Vagina (tissue), 2 donors: ENCODE measurements at regions not wholly inside any gene's neighbourhood (a gene's known extent, or its start where the extent isn't known, plus 50 kb on each side); places are given as distances from the start of the nearest gene placed in this dataset.

Experiments
- DNase-seq, 2 donors: peaks; one replicate each; pipeline ENCODE4 v3.0.0-alpha.2; 2017; ENCODE audit errors: extremely low spot score in 2 of 2
- H3K27ac ChIP-seq: fragments of 200-600 bp; sonication (generic); one replicate; pipeline ENCODE4 v1.5.1; 2019
- H3K27me3 ChIP-seq: fragments of 200-600 bp; sonication (generic); one replicate; pipeline ENCODE4 v1.5.1; 2019
- H3K36me3 ChIP-seq, 2 donors: fragments of 200-600 bp; sonication (generic); one replicate each; pipeline ENCODE4 v1.5.1; 2017 to 2019
- H3K4me1 ChIP-seq: fragments of 200-600 bp; sonication (generic); one replicate; pipeline ENCODE4 v1.5.1; 2019
- H3K4me3 ChIP-seq, 2 donors: fragments of 200-600 bp; sonication (generic); 1 replicate in 1 of 2; 2 replicates in 1 of 2; pipeline ENCODE4 v1.5.1; 2016 to 2019
- H3K9me3 ChIP-seq: fragments of 200-600 bp; sonication (generic); one replicate; pipeline ENCODE4 v1.5.1; 2019
- CTCF ChIP-seq, 3 experiments: fragments of 450-650 bp in 2 of 3; fragments of 200-600 bp in 1 of 3; sonication (generic) in 1 of 3; IDR thresholded peaks; one replicate each; pipeline ENCODE4 v1.5.1; 2017 to 2019; ENCODE audit warnings: antibody characterized with exemption in 3 of 3, mild to moderate bottlenecking in 2 of 3, moderate library complexity in 2 of 3
- POLR2A ChIP-seq, 2 donors: fragments of 450-650 bp; IDR thresholded peaks; one replicate each; pipeline ENCODE4 v1.6.1; 2017; ENCODE audit warnings: antibody characterized with exemption in 2 of 2, mild to moderate bottlenecking in 2 of 2, moderate library complexity in 2 of 2
- POLR2AphosphoS5 ChIP-seq, 2 donors: sonication (generic); formaldehyde crosslinking; IDR thresholded peaks; one replicate each; pipeline ENCODE4 v1.9.0; 2017; ENCODE audit warnings: antibody characterized with exemption in 2 of 2, mild to moderate bottlenecking in 2 of 2, low read depth in 1 of 2; ENCODE audit not compliant: insufficient read depth in 1 of 2
- intact Hi-C: fragments of 100-400 bp; cut with DNase I; formaldehyde crosslinking; loops from one replicate; pipeline ENCODE4 v1.15.1; 2023

DNA sequence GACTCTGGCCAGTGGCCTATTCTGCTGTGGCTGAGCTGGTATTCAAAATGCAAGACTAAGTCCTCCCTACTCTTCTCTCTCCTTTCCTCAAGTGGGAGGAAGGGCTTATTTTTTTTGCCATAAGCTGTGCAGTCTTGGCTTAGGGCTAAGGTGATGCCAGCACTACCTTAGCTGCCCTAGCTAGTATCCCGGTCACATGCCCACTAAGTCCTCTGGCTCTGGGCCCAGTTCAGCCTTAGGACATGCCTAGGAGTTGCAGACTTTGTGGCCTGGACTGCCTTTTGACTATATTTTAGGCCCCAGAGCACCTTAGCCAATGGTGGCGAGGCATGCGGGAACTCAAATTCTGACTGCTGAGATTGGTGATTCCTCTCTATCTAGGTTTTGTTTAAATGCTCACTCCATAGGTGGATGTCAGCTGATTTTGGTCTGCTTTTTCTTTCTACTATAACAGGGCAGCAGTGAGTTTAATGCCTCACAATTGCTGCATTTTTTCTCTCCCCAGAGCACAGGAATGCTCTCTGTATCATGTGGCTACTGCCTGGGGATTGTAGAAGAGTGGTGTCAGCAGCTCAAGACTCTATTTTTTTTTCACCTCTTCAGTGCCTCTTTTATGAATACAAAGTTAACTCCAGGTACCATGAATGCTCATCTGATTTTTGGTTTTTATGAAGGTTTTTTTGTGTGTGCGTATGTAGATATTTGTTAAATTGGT, 472.9 kb upstream of the GRID2 start:
- TF ChIP-seq POLR2A (IDR thresholded peaks at IDR 0.05) = no peak
- no peak for TF ChIP-seq CTCF (IDR thresholded peaks at IDR 0.05)
- TF ChIP-seq POLR2AphosphoS5 (IDR thresholded peaks at IDR 0.05; ENCODE audit: insufficient read depth in 1 of 2, low read depth in 1 of 2) = no peak
- Histone ChIP-seq H3K9me3 (peaks cover 5% of the 10 kb centered on the region), H3K36me3 (no peaks in the 10 kb centered on the region), H3K4me3 (no peak overlapping the region), H3K27ac (no peak overlapping the region), H3K4me1 (no peaks in the 10 kb centered on the region), H3K27me3 (no peaks in the 10 kb centered on the region)
- intact Hi-C loops = no loop called here
- no peak for DNase-seq

GRCh38 chr4:91837608-91838029, 466.1 kb upstream of the GRID2 start:
- Histone ChIP-seq H3K9me3 (peaks cover 5% of the 10 kb centered on the region), H3K27me3 (no peaks in the 10 kb centered on the region), H3K27ac (no peak overlapping the region), H3K36me3 (no peaks in the 10 kb centered on the region), H3K4me1 (no peaks in the 10 kb centered on the region), H3K4me3 (no peak overlapping the region)
- DNase-seq = no peak
- no peak for TF ChIP-seq CTCF (IDR thresholded peaks at IDR 0.05)
- intact Hi-C loops = no loop called here

- DNase-seq = no peak
- H3K4me3 ChIP-seq = no peak overlapping the region
- intact Hi-C loops = no loop called here
- no peaks in the 10 kb centered on the region for H3K36me3 ChIP-seq
- H3K27me3 ChIP-seq = no peaks in the 10 kb centered on the region
- no peaks in the 10 kb centered on the region for H3K4me1 ChIP-seq
- peaks cover under 1% of the 10 kb centered on the region for H3K9me3 ChIP-seq
- H3K27ac ChIP-seq = no peak overlapping the region
- TF ChIP-seq POLR2A (IDR thresholded peaks at IDR 0.05) = no peak
- TF ChIP-seq CTCF (IDR thresholded peaks at IDR 0.05) = no peak
- no peak for TF ChIP-seq POLR2AphosphoS5 (IDR thresholded peaks at IDR 0.05; ENCODE audit: insufficient read depth in 1 of 2, low read depth in 1 of 2)
These were observed 465.4 kb upstream of the GRID2 start for GRCh38 chr4:91838181-91838861.

GRCh38 chr4:91840359-91840758, 463.4 kb upstream of the GRID2 start:
- Histone ChIP-seq H3K36me3 (no peaks in the 10 kb centered on the region), H3K9me3 (no peaks in the 10 kb centered on the region), H3K27ac (no peak overlapping the region), H3K4me1 (no peaks in the 10 kb centered on the region), H3K4me3 (no peak overlapping the region), H3K27me3 (no peaks in the 10 kb centered on the region)
- DNase-seq = no peak
- intact Hi-C loops = no loop called here
- no peak for TF ChIP-seq CTCF (IDR thresholded peaks at IDR 0.05)
- no peak for TF ChIP-seq POLR2AphosphoS5 (IDR thresholded peaks at IDR 0.05; ENCODE audit: insufficient read depth in 1 of 2, low read depth in 1 of 2)
- TF ChIP-seq POLR2A (IDR thresholded peaks at IDR 0.05) = no peak

DNA sequence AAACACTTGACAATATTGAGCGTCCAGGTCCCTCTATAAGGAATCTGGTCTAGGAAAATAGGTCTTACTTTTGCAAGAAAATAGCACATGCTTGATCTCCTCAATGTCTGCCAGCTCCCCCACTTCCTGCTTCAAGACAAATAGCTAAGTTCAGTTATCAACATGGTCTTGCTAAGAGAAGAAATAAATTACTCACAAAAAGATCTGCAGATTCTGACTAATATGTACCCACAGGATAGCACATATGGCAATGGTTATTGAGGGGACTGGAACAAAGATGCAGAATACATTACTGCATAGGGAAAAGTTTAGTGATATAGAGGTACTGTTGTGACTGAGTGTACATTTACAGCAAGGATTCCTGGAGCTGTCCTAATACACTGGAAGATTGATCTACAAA, 457.5 kb upstream of the GRID2 start:
- TF ChIP-seq CTCF (IDR thresholded peaks at IDR 0.05) (no peak), POLR2A (IDR thresholded peaks at IDR 0.05) (no peak), POLR2AphosphoS5 (IDR thresholded peaks at IDR 0.05; ENCODE audit: insufficient read depth in 1 of 2, low read depth in 1 of 2) (no peak)
- intact Hi-C loops = no loop called here

More for the DNA sequence above, 457.5 kb upstream of the GRID2 start:
- DNase-seq = no peak
- H3K27ac ChIP-seq = no peak overlapping the region
- H3K9me3 ChIP-seq = no peaks in the 10 kb centered on the region
- H3K4me1 ChIP-seq = no peaks in the 10 kb centered on the region
- no peaks in the 10 kb centered on the region for H3K36me3 ChIP-seq
- H3K4me3 ChIP-seq = no peak overlapping the region
- no peaks in the 10 kb centered on the region for H3K27me3 ChIP-seq
